ENCODE measurements at regions not wholly inside any gene's neighbourhood (a gene's known extent, or its start where the extent isn't known, plus 50 kb on each side); places are given as distances from the start of the nearest gene placed in this dataset.

DNA sequence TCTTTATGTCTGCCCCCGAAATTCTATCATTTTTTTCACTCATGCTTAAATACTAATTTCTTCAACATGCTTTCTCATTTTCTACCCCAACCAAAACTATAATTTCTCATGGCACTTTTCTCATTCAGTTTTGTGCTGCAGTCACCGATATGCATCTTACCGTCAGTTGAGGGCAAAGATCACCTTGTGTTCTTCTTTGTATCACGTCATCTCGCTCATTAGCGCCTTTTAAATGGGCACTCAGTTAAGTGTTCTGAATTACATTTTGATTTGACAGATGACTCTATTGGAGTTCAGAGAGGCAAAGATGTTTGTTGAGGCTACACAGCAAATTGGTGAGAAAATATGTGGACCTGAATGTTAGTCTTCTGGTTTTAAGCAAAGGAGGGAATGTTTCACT lies 211.7 kb upstream of the GLRA1 start:
- Histone ChIP-seq H3K27me3 (no peaks in the 10 kb centered on the region), H3K27ac (no peak overlapping the region), H3K9me3 (no peaks in the 10 kb centered on the region), H3K4me3 (no peak overlapping the region), H3K36me3 (no peaks in the 10 kb centered on the region), H3K4me1 (no peaks in the 10 kb centered on the region)
- no peak for TF ChIP-seq POLR2A (IDR thresholded peaks at IDR 0.05)
- TF ChIP-seq, protein P1, sequence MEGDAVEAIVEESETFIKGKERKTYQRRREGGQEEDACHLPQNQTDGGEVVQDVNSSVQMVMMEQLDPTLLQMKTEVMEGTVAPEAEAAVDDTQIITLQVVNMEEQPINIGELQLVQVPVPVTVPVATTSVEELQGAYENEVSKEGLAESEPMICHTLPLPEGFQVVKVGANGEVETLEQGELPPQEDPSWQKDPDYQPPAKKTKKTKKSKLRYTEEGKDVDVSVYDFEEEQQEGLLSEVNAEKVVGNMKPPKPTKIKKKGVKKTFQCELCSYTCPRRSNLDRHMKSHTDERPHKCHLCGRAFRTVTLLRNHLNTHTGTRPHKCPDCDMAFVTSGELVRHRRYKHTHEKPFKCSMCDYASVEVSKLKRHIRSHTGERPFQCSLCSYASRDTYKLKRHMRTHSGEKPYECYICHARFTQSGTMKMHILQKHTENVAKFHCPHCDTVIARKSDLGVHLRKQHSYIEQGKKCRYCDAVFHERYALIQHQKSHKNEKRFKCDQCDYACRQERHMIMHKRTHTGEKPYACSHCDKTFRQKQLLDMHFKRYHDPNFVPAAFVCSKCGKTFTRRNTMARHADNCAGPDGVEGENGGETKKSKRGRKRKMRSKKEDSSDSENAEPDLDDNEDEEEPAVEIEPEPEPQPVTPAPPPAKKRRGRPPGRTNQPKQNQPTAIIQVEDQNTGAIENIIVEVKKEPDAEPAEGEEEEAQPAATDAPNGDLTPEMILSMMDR (IDR thresholded peaks at IDR 0.05): no peak
- ATAC-seq (no peak), DNase-seq (no peak)
- WGBS (ENCODE audit: insufficient coverage, low coverage, low lambda C conversion rate, missing lambda C conversion rate): 52% methylated on average over 6 of the region's 6 CpGs
- intact Hi-C loops (cut with DNase I): no loop called here

DNA sequence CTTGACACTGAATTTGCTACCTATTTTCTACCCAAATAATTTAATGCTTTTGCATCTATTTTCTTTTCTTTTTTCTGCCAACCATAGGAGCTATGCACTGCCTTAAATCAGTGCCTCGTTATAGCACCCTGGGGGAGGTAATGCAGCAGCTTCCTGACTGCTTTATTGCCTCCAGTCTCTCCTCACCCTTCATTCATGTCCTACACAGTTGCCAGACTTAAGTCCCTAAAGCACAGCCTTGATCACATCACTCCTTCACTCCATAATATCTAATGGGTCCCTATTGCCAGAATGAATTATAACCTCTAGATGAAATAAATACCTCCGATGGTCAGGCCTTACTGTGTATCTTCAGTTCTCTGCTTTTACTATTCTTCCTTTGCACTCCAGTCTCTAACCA lies 211.2 kb upstream of the GLRA1 start:
- TF ChIP-seq, protein P1 (IDR thresholded peaks at IDR 0.05): no peak
- no peak for TF ChIP-seq POLR2A (IDR thresholded peaks at IDR 0.05)
- H3K4me1 ChIP-seq: no peaks in the 10 kb centered on the region
- H3K4me3 ChIP-seq: no peak overlapping the region
- H3K36me3 ChIP-seq: no peaks in the 10 kb centered on the region
- H3K27me3 ChIP-seq: no peaks in the 10 kb centered on the region
- intact Hi-C loops (cut with DNase I): no loop called here
- H3K27ac ChIP-seq: no peak overlapping the region
- 51% methylated on average over 2 of the region's 2 CpGs for WGBS (ENCODE audit: insufficient coverage, low coverage, low lambda C conversion rate, missing lambda C conversion rate)
- no peak for ATAC-seq
- no peaks in the 10 kb centered on the region for H3K9me3 ChIP-seq
- no peak for DNase-seq

DNA sequence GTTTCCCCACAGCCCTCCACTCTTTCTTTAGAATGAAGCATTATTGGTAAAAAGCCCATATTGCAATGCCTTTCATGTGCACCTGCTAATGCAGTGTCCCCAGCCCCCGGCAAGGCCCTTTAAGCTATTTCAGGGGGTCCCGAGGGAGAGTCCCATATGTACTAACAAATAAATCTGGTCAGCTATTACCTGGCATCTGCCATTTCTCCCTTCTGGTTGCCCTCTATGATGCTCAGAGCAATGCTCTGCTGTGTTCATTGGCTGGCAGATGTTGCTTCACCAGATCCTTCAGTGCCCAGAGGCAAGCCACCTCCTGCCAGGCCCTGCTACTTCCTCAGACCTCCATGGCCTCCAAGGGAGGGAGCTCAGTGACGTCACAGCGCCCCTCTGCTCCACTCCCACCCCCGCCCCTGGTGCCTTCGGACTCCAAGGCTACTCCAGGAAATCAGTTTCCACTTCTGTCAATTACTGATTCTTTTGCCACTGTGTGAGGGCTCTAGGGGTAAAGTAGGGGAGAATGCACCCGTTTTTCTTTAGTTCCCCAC lies 201.1 kb upstream of the GLRA1 start:
- WGBS (ENCODE audit: insufficient coverage, low coverage, low lambda C conversion rate, missing lambda C conversion rate): 45% methylated on average over 7 of the region's 7 CpGs
- no peaks in the 10 kb centered on the region for H3K36me3 ChIP-seq
- H3K4me1 ChIP-seq: no peaks in the 10 kb centered on the region
- H3K27ac ChIP-seq: no peak overlapping the region
- H3K9me3 ChIP-seq: no peaks in the 10 kb centered on the region
- H3K27me3 ChIP-seq: no peaks in the 10 kb centered on the region
- intact Hi-C loops (cut with DNase I): no loop called here
- no peak overlapping the region for H3K4me3 ChIP-seq
- DNase-seq: no peak
- TF ChIP-seq, protein P1 (IDR thresholded peaks at IDR 0.05): no peak
- no peak for TF ChIP-seq POLR2A (IDR thresholded peaks at IDR 0.05)
- ATAC-seq: no peak

DNA sequence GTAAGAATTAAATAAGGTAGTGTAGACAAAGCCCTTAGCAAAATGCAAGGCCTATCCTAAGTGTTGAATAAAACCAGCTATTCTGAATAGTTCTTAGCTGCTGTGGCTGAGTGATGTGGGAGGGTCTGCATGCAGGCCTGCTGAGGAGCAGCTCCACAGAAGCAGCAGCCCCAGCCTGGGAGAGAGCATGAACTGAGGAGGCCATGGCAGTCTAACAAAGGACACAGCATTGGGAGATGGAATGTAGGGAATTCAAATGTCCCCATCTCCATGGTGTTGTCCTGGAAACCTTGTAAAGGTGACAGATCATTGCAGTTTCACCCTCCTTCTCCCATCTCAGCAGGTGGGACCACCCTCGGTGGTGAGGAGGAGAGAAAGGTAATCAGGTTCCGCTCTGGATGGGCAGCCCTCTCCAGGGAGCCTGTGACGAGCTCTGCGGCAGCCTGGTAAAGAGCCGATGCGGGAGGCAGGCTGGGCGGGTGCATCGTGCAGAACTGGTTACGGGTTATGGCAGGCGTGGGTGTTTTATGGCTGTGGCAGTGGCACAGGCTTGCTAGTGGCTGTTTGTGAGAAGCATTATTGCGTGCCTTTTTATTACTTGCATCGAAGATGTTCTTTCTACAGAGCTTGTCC lies 199.9 kb upstream of the GLRA1 start:
- H3K36me3 ChIP-seq: no peaks in the 10 kb centered on the region
- WGBS (ENCODE audit: insufficient coverage, low coverage, low lambda C conversion rate, missing lambda C conversion rate): 72% methylated on average over 11 of the region's 12 CpGs
- TF ChIP-seq POLR2A (IDR thresholded peaks at IDR 0.05): no peak
- TF ChIP-seq, protein P1 (IDR thresholded peaks at IDR 0.05): no peak
- no peak for ATAC-seq
- no peaks in the 10 kb centered on the region for H3K27me3 ChIP-seq
- H3K9me3 ChIP-seq: no peaks in the 10 kb centered on the region
- intact Hi-C loops (cut with DNase I): no loop called here
- no peaks in the 10 kb centered on the region for H3K4me1 ChIP-seq
- no peak overlapping the region for H3K27ac ChIP-seq
- no peak overlapping the region for H3K4me3 ChIP-seq
- no peak for DNase-seq

Measured in right lobe of liver (tissue), 6 donors.